Thyroid gland (tissue), 4 donors: ENCODE measurements at regions not wholly inside any gene's neighbourhood (a gene's known extent, or its start where the extent isn't known, plus 50 kb on each side); places are given as distances from the start of the nearest gene placed in this dataset.

ENCODE experiments used
- DNase-seq, 2 donors: peaks; one replicate each; pipeline ENCODE4 v3.0.0-alpha.2; 2019
- H3K27ac ChIP-seq, 3 donors: fragments of 200-600 bp; sonication (generic); 1 replicate in 2 of 3; 2 replicates in 1 of 3; pipeline ENCODE4 v1.5.1; 2016 to 2019; ENCODE audit warnings: mild to moderate bottlenecking in 1 of 3, moderate library complexity in 1 of 3
- H3K27me3 ChIP-seq: fragments of 200-600 bp; sonication (generic); one replicate; pipeline ENCODE4 v1.5.1; 2019
- H3K36me3 ChIP-seq, 2 donors: fragments of 200-600 bp; sonication (generic); one replicate each; pipeline ENCODE4 v1.5.1; 2016 to 2019
- H3K4me1 ChIP-seq, 2 donors: fragments of 200-600 bp; sonication (generic); one replicate each; pipeline ENCODE4 v1.5.1; 2017 to 2019
- H3K4me3 ChIP-seq, 3 donors: fragments of 200-600 bp; sonication (generic); replicated peaks in 1 of 3; 1 replicate in 2 of 3; 2 replicates in 1 of 3; pipeline ENCODE4 v1.5.1; 2016; ENCODE audit warnings: mild to moderate bottlenecking in 1 of 3
- H3K9me3 ChIP-seq: fragments of 200-600 bp; sonication (generic); one replicate; pipeline ENCODE4 v1.5.1; 2017
- POLR2A ChIP-seq, 2 donors: fragments of 450-650 bp; IDR thresholded peaks; one replicate each; pipeline ENCODE4 v1.6.1; 2017; ENCODE audit warnings: antibody characterized with exemption in 2 of 2, mild to moderate bottlenecking in 2 of 2, moderate library complexity in 1 of 2
- WGBS, 2 donors: methylation state at CpG; one replicate each; pipeline ENCODE4 v1.1.5; 2017; 5-methylcytosine and 5-hydroxymethylcytosine counted together
- intact Hi-C: fragments of 100-400 bp; cut with DNase I; formaldehyde crosslinking; loops from one replicate; pipeline ENCODE4 v1.15.1; 2023
- TF ChIP-seq, protein P1 (sequence below), 6 experiments: fragments of 200-600 bp in 3 of 6; fragments of 450-650 bp in 3 of 6; sonication (generic) in 3 of 6; IDR thresholded peaks; one replicate each; pipeline ENCODE4 v1.5.1; 2016 to 2019; ENCODE audit warnings: antibody characterized with exemption in 6 of 6, mild to moderate bottlenecking in 2 of 6, inconsistent platforms in 1 of 6, moderate library complexity in 1 of 6

DNA sequence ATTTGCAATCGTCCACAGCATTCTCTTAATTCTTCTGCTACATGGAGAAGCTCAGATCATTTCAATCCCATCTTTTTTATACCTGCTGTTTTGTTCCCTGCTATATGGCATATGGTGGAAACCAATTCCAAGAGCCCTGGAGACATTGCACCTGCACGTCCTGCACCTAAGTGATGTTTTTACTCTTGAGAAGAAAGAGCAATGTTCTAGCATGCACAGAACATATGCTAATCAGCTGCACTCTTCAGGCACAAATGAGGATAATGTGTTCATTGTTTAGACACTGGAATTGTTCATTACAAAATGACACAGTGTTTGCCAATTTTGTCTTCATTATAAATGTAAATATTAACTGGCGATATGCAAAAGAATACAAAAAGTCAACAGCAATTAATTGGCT lies 935.8 kb downstream of the TLE4 start:
- DNase-seq: no peak
- intact Hi-C loops: no loop called here
- TF ChIP-seq, protein P1, sequence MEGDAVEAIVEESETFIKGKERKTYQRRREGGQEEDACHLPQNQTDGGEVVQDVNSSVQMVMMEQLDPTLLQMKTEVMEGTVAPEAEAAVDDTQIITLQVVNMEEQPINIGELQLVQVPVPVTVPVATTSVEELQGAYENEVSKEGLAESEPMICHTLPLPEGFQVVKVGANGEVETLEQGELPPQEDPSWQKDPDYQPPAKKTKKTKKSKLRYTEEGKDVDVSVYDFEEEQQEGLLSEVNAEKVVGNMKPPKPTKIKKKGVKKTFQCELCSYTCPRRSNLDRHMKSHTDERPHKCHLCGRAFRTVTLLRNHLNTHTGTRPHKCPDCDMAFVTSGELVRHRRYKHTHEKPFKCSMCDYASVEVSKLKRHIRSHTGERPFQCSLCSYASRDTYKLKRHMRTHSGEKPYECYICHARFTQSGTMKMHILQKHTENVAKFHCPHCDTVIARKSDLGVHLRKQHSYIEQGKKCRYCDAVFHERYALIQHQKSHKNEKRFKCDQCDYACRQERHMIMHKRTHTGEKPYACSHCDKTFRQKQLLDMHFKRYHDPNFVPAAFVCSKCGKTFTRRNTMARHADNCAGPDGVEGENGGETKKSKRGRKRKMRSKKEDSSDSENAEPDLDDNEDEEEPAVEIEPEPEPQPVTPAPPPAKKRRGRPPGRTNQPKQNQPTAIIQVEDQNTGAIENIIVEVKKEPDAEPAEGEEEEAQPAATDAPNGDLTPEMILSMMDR (IDR thresholded peaks at IDR 0.05): no peak
- no peak for TF ChIP-seq POLR2A (IDR thresholded peaks at IDR 0.05)
- Histone ChIP-seq H3K36me3 (no peaks in the 10 kb centered on the region), H3K27me3 (no peaks in the 10 kb centered on the region), H3K4me1 (no peaks in the 10 kb centered on the region), H3K9me3 (no peaks in the 10 kb centered on the region), H3K27ac (no peak overlapping the region), H3K4me3 (no peak overlapping the region)
- WGBS, 2 donors: 52 to 85% methylated on average over 3 of the region's 3 CpGs

DNA sequence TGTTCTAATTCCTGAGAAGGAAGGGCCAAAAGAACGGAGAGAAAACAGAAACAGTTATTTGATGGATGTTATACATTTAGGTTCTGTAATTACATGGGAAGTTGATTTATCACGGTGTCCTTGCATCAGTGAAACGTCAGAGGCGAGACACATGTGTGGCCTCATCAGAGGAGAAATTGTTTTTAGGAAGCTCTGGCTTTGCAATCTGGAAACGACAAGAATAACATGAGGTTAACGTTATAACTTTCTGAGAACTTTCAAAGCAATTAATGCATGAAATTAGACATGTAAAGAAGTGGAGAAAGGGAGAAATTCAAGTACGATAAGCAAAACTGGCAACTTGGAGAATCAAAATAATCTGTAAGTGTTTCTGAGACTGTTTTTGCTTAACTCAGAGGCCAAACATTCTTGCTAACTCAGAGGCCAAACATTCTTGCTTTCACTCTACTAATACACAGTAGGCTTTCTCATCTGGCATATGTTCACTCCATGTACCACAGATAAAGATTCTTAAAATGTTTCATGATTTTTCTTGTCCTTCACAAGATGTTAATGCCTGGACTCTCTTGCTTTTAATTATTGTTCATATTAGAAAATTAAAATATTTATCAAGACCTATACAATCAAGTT lies 933.0 kb downstream of the TLE4 start:
- no peaks in the 10 kb centered on the region for H3K9me3 ChIP-seq
- H3K4me1 ChIP-seq: no peaks in the 10 kb centered on the region
- intact Hi-C loops: no loop called here
- H3K36me3 ChIP-seq: no peaks in the 10 kb centered on the region
- H3K4me3 ChIP-seq: no peak overlapping the region
- TF ChIP-seq, protein P1 (IDR thresholded peaks at IDR 0.05): no peak
- TF ChIP-seq POLR2A (IDR thresholded peaks at IDR 0.05): no peak
- H3K27me3 ChIP-seq: no peaks in the 10 kb centered on the region
- H3K27ac ChIP-seq: no peak overlapping the region
- WGBS, 2 donors: 55 to 59% methylated on average over 7 of the region's 7 CpGs
- DNase-seq: no peak

DNA sequence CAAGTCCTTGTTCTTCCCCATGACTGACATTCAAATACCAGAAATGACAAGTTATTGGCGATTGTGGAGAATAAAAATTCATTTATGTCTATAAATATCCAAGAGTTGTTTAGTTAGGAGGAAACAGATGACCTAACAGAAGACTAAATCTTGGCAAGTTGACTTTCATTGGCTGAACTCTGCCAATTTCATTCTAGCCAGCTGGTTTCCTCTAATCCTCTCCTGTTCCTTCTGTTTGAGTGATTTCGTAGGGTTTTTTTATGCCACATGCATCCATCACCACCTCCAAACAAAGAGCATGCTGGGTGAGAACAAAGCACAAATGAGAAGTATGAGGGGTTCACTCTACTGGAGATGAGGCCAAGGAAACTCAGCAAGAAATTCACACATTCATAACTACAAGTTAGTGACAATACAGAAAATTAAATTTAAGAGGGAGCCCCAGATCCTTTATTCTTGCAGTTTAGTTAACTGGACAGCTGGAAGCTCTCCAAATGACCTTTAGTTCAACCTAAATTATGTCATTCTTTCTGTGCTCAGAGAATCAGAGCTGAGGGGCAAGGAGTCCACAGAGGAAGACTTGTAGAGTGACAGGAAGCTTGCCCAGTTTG lies 932.0 kb downstream of the TLE4 start:
- Histone ChIP-seq H3K27ac (no peak overlapping the region), H3K36me3 (no peaks in the 10 kb centered on the region), H3K4me3 (no peak overlapping the region), H3K9me3 (no peaks in the 10 kb centered on the region), H3K27me3 (no peaks in the 10 kb centered on the region), H3K4me1 (no peaks in the 10 kb centered on the region)
- 55 to 56% methylated on average over 2 of the region's 2 CpGs for WGBS, 2 donors
- intact Hi-C loops: no loop called here
- no peak for TF ChIP-seq POLR2A (IDR thresholded peaks at IDR 0.05)
- TF ChIP-seq, protein P1 (IDR thresholded peaks at IDR 0.05): no peak
- no peak for DNase-seq

DNA sequence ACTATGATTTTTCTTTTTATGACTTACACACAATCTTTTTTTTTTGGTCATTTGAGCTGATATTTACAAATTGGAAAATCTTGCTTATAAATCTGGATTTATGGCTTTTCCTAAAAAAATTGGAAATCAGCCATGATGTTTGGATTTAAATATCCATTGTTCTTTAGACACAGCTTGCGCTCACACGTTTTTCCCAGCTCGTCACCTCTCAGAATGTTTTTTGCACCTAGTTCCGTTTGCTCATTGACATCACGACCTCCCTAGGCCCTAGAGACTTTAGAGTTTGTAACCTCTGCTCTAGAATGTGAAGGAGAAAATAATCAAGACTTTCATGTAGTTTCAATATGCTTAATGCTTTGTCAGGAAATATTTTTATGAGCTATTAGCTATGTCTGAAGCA lies 930.5 kb downstream of the TLE4 start:
- H3K4me1 ChIP-seq: no peaks in the 10 kb centered on the region
- intact Hi-C loops: no loop called here
- no peak for DNase-seq
- H3K9me3 ChIP-seq: no peaks in the 10 kb centered on the region
- H3K36me3 ChIP-seq: no peaks in the 10 kb centered on the region
- no peak overlapping the region for H3K27ac ChIP-seq
- no peak overlapping the region for H3K4me3 ChIP-seq
- H3K27me3 ChIP-seq: no peaks in the 10 kb centered on the region
- TF ChIP-seq, protein P1 (IDR thresholded peaks at IDR 0.05): no peak
- WGBS, 2 donors: 75 to 87% methylated on average over 5 of the region's 5 CpGs

DNA sequence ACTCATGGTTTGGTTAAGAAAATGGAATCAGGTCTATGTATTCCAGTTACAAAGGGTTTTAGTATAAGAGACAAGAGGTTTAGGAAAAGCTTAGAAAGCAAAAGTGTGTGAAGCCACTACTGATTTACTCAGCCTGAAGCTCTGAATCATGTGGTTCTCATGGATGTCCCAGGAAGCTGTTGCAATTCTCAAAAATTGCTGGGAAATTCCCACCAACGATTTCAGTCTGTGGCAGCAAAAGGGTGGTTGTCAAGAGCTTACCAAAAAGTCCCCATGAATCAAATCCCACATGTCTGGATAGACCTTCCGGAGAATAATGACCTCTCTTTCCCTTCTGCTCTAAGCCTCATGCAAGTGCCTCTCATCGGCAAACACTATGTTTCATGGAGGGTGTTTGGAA lies 929.9 kb downstream of the TLE4 start:
- Histone ChIP-seq H3K4me3 (no peak overlapping the region), H3K27ac (no peak overlapping the region), H3K4me1 (no peaks in the 10 kb centered on the region), H3K9me3 (no peaks in the 10 kb centered on the region), H3K27me3 (no peaks in the 10 kb centered on the region), H3K36me3 (no peaks in the 10 kb centered on the region)
- TF ChIP-seq POLR2A (IDR thresholded peaks at IDR 0.05): no peak
- TF ChIP-seq, protein P1 (IDR thresholded peaks at IDR 0.05): no peak
- 65 to 74% methylated on average over 3 of the region's 3 CpGs for WGBS, 2 donors
- intact Hi-C loops: no loop called here
- no peak for DNase-seq
